Esophagus muscularis mucosa (tissue), 4 donors: ENCODE measurements at regions not wholly inside any gene's neighbourhood (a gene's known extent, or its start where the extent isn't known, plus 50 kb on each side); places are given as distances from the start of the nearest gene placed in this dataset.

Experiments
- DNase-seq: peaks from one replicate; pipeline ENCODE4 v3.0.0-alpha.2; 2017; ENCODE audit errors: extremely low spot score
- H3K27ac ChIP-seq, 4 donors: fragments of 200-600 bp; sonication (generic); replicated peaks in 1 of 4; 1 replicate in 3 of 4; 2 replicates in 1 of 4; pipeline ENCODE4 v1.5.1; 2016 to 2019; ENCODE audit warnings: mild to moderate bottlenecking in 1 of 4
- H3K27me3 ChIP-seq, 4 donors: fragments of 200-600 bp; sonication (generic); one replicate each; pipeline versions ENCODE4 v1.5.1 to v1.6.0; 2016 to 2019
- H3K36me3 ChIP-seq, 4 donors: fragments of 200-600 bp; sonication (generic); one replicate each; pipeline ENCODE4 v1.5.1; 2016 to 2019
- H3K4me1 ChIP-seq, 4 donors: fragments of 200-600 bp; sonication (generic); one replicate each; pipeline ENCODE4 v1.5.1; 2016 to 2019
- H3K4me3 ChIP-seq, 4 donors: fragments of 200-600 bp; sonication (generic); 1 replicate in 2 of 4; 2 replicates in 2 of 4; pipeline ENCODE4 v1.5.1; 2016 to 2019; ENCODE audit warnings: mild to moderate bottlenecking in 4 of 4, moderate library complexity in 1 of 4
- H3K9me3 ChIP-seq, 4 donors: fragments of 200-600 bp; sonication (generic); 1 replicate in 3 of 4; 2 replicates in 1 of 4; pipeline ENCODE4 v1.5.1; 2016 to 2019
- CTCF ChIP-seq, 3 experiments: fragments of 200-600 bp in 2 of 3; fragments of 450-650 bp in 1 of 3; sonication (generic) in 2 of 3; IDR thresholded peaks; one replicate each; pipeline ENCODE4 v1.5.1; 2017 to 2019; ENCODE audit warnings: antibody characterized with exemption in 3 of 3, mild to moderate bottlenecking in 2 of 3, moderate library complexity in 1 of 3
- EP300 ChIP-seq: sonication (generic); formaldehyde crosslinking; IDR thresholded peaks from one replicate; pipeline ENCODE4 v1.6.1; 2017; ENCODE audit warnings: antibody characterized with exemption
- POLR2A ChIP-seq: fragments of 450-650 bp; IDR thresholded peaks from one replicate; pipeline ENCODE4 v1.6.1; 2017; ENCODE audit warnings: antibody characterized with exemption, moderate library complexity, mild to moderate bottlenecking, low read depth
- POLR2AphosphoS5 ChIP-seq, 2 donors: sonication (generic); formaldehyde crosslinking; IDR thresholded peaks; one replicate each; pipeline ENCODE4 v1.6.1; 2017; ENCODE audit warnings: antibody characterized with exemption in 2 of 2
- WGBS: methylation state at CpG from one replicate; pipeline ENCODE4 v1.1.5; 2018; 5-methylcytosine and 5-hydroxymethylcytosine counted together
- intact Hi-C: fragments of 100-400 bp; cut with DNase I; formaldehyde crosslinking; loops from one replicate; pipeline ENCODE4 v1.15.1; 2023

- 88% methylated on average over 5 of the region's 5 CpGs for WGBS
- H3K27ac ChIP-seq, result no peak overlapping the region
- H3K27me3 ChIP-seq, result no peaks in the 10 kb centered on the region
- intact Hi-C loops, result no loop called here
- DNase-seq, result no peak
- H3K4me1 ChIP-seq, result peaks cover 0 to 8% (median 7%) of the 10 kb centered on the region in 4 donors
- no peak overlapping the region for H3K4me3 ChIP-seq
- H3K36me3 ChIP-seq, result no peaks in the 10 kb centered on the region
- TF ChIP-seq CTCF (IDR thresholded peaks at IDR 0.05) (no peak), EP300 (no peak), POLR2AphosphoS5 (IDR thresholded peaks at IDR 0.05) (no peak), POLR2A (no peak)
- H3K9me3 ChIP-seq, result no peaks in the 10 kb centered on the region
These were observed 90.7 kb upstream of the GOLIM4 start for GRCh38 chr3:168186293-168186983.

DNA sequence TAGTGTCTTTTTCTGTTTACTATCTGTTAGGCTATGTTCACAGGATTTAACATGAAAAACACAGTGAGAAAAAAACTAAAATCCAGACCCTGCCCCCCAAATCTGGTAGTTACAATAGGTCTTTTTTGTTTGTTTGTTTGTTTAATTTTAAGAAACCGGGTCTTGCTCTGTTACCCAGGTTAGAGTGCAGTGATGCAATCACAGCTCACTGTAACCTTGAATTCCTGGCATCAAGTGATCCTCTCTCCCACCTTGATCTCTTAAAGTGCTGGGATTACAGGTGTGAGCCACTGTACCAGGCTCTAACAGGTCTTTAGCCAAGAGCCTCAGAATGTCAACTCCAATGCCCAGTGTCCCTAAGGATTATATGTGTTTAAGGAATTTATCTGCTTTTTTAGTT, 88.0 kb upstream of the GOLIM4 start:
- intact Hi-C loops, result no loop called here
- Histone ChIP-seq H3K4me3 (no peak overlapping the region), H3K9me3 (no peaks in the 10 kb centered on the region), H3K27ac (no peak overlapping the region), H3K4me1 (peaks cover 0 to 8% (median 7%) of the 10 kb centered on the region in 4 donors), H3K27me3 (no peaks in the 10 kb centered on the region), H3K36me3 (no peaks in the 10 kb centered on the region)
- TF ChIP-seq POLR2A (no peak), EP300 (no peak), POLR2AphosphoS5 (IDR thresholded peaks at IDR 0.05) (no peak), CTCF (IDR thresholded peaks at IDR 0.05) (no peak)
- WGBS, result 63% methylated on average over 1 of the region's 1 CpG
- DNase-seq, result no peak

DNA sequence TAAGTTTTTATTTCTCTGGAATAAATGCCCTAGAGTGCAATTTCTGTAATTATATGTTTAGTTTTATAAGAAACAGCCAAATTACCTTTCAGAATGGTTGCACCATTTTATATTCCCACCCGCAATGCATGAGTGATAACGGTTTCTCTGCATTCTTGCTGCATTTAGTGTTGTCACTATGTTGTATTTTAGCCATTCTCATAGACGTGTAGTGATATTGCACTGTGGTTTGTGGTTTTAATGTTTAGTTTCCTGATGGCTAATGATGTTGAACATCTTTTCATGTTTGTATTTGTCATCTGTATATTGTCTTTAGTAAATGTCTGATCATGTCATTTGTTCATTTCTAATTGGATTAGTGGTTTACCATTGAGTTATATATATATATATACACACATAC, 73.0 kb upstream of the GOLIM4 start:
- H3K4me3 ChIP-seq, result no peak overlapping the region
- 76% methylated on average over 3 of the region's 3 CpGs for WGBS
- TF ChIP-seq POLR2A, result no peak
- no peak for TF ChIP-seq EP300
- no peaks in the 10 kb centered on the region for H3K27me3 ChIP-seq
- H3K27ac ChIP-seq, result no peak overlapping the region
- intact Hi-C loops, result no loop called here
- no peaks in the 10 kb centered on the region for H3K36me3 ChIP-seq
- peaks cover 0 to 5% (median 2%) of the 10 kb centered on the region in 4 donors for H3K4me1 ChIP-seq
- no peak for DNase-seq
- H3K9me3 ChIP-seq, result no peaks in the 10 kb centered on the region

DNA sequence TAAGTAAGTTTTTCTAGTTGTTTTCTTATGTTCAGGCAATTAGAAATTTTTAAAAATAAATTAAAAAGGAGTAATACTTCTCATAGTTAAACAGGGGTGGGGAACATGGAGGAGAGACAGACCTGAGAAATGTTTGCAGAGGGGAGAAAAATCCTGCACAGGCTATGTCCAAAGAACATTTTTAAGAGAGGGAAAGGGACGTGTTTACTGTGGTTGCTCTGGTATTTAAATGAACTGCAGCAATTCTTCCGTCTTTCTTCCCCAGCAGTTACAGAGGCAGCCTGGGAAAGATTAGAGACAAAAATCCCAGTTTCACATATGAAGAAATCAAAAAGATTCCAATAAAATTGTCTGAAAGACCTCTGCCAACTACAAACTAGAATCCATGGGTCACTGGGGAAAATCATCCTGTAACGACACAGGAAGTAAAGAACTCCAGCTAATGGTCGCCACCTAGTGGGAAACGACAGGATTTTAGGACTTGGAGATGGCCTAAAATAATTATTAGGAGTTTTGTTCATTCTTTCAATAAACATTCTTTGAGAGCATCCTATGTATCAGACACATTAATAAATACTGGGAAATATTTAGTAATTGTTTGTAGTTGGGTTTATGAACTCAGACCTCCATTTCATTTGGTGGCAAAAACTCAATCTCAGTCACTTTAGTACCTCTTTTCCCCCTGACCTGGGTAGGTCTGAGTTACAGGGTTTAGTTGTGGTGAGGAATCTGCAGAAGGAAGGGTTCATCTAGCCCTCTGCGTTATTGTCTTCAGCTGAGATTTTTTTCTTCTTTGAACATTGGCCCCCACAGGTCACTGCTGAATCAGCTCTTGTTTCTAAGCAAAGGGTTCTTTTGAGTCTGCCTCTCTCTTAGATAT, 69.9 kb upstream of the GOLIM4 start:
- Histone ChIP-seq H3K36me3 (no peaks in the 10 kb centered on the region), H3K27me3 (no peaks in the 10 kb centered on the region), H3K27ac (no peak overlapping the region), H3K4me1 (peaks cover 0 to 24% (median 14%) of the 10 kb centered on the region in 4 donors), H3K9me3 (no peaks in the 10 kb centered on the region), H3K4me3 (peak overlapping the region in 1 of 4 donors; percentile 10)
- 12% methylated on average over 6 of the region's 6 CpGs for WGBS
- TF ChIP-seq POLR2A (no peak), POLR2AphosphoS5 (IDR thresholded peaks at IDR 0.05) (no peak), EP300 (no peak), CTCF (IDR thresholded peaks at IDR 0.05) (peak; percentile 80 to 86 (median 83))
- DNase-seq, result no peak
- intact Hi-C loops, result loop anchor here (2.0 kb wide), 1 partner anchor 117 kb away; no protein-coding TSS in a partner anchor

GRCh38 chr3:168162172-168162571, 66.4 kb upstream of the GOLIM4 start:
- Histone ChIP-seq H3K9me3 (no peaks in the 10 kb centered on the region), H3K4me3 (no peak overlapping the region), H3K36me3 (no peaks in the 10 kb centered on the region), H3K27ac (peak overlapping the region in 2 of 4 donors; percentile 30 to 46), H3K4me1 (peaks cover 0 to 24% (median 14%) of the 10 kb centered on the region in 4 donors), H3K27me3 (no peaks in the 10 kb centered on the region)
- DNase-seq, result no peak
- WGBS, result 32% methylated on average over 1 of the region's 1 CpG
- TF ChIP-seq POLR2AphosphoS5 (IDR thresholded peaks at IDR 0.05) (no peak), POLR2A (no peak)
- intact Hi-C loops, result loop anchor here (2.0 kb wide), 1 partner anchor 65 kb away; no protein-coding TSS in a partner anchor
